Heart right ventricle (tissue), 16 donors: ENCODE measurements at regions not wholly inside any gene's neighbourhood (a gene's known extent, or its start where the extent isn't known, plus 50 kb on each side); places are given as distances from the start of the nearest gene placed in this dataset.

Experiments
- ATAC-seq, 8 donors: fragments of 200-7000 bp; cut with Tn5 transposase; one replicate each; pipeline ENCODE4 v1.9.1; 2020; ENCODE audit warnings: mild to moderate bottlenecking in 8 of 8, moderate library complexity in 8 of 8, moderate number of reproducible peaks in 1 of 8
- DNase-seq, 2 donors: peaks; one replicate each; pipeline ENCODE4 v3.0.0-alpha.2; 2020
- H3K27ac ChIP-seq, 10 donors: fragments of 200-600 bp; sonication (generic) in 2 of 10; one replicate each; pipeline versions ENCODE4 v1.5.0 to v1.8.0; 2020 to 2022; ENCODE audit warnings: mild to moderate bottlenecking in 3 of 10
- H3K27me3 ChIP-seq, 7 donors: fragments of 200-600 bp; one replicate each; pipeline ENCODE4 v1.8.0; 2021 to 2022; ENCODE audit warnings: mild to moderate bottlenecking in 2 of 7
- H3K36me3 ChIP-seq, 9 donors: fragments of 200-600 bp; sonication (generic) in 1 of 9; one replicate each; pipeline versions ENCODE4 v1.5.0 to v1.8.0; 2020 to 2022; ENCODE audit warnings: mild to moderate bottlenecking in 2 of 9
- H3K4me1 ChIP-seq, 9 donors: fragments of 200-600 bp; sonication (generic) in 1 of 9; one replicate each; pipeline versions ENCODE4 v1.5.0 to v1.8.0; 2020 to 2022; ENCODE audit warnings: mild to moderate bottlenecking in 4 of 9
- H3K4me3 ChIP-seq, 10 donors: fragments of 200-600 bp; sonication (generic) in 2 of 10; one replicate each; pipeline versions ENCODE4 v1.5.0 to v1.8.0; 2020 to 2022; ENCODE audit warnings: mild to moderate bottlenecking in 7 of 10, moderate library complexity in 2 of 10
- H3K9me3 ChIP-seq, 11 donors: fragments of 200-600 bp in 10 of 11; sonication (generic) in 2 of 11; one replicate each; pipeline versions ENCODE4 v1.5.0 to v1.8.0; 2013 to 2022; ENCODE audit warnings: mild to moderate bottlenecking in 2 of 11, control low read depth in 1 of 11, moderate library complexity in 1 of 11
- WGBS, 2 donors: extraction: QIAGEN DNeasy Blood & Tissue Kit; methylation state at CpG; one replicate each; pipeline ENCODE4 v1.1.7; 2013; ENCODE audit warnings: inconsistent platforms in 1 of 2; 5-methylcytosine and 5-hydroxymethylcytosine counted together
- intact Hi-C, 10 donors: fragments of 100-400 bp; cut with DNase I; formaldehyde crosslinking; loops; one replicate each; pipeline versions ENCODE4 v1.11.1 to v1.14.2; 2022
- TF ChIP-seq, protein P1 (sequence below), 9 donors: fragments of 200-600 bp; sonication (generic) in 2 of 9; IDR thresholded peaks; one replicate each; pipeline versions ENCODE4 v1.5.0 to v1.8.0; 2021 to 2022; ENCODE audit warnings: antibody characterized with exemption in 9 of 9, mild to moderate bottlenecking in 5 of 9, moderate library complexity in 1 of 9
- donor health status: Arrhythmogenic right ventricular cardiomyopathy.
- donor health status: ischemic (EF 13 %, LVEDD 7.1; RV severe dilation, severe dysfunction).
- donor health status: healthy with polysubstance abuse.
- donor health status: DM: no; HTN: yes; CAD: no.
- donor health status: DM: no; HTN: no; CAD: no.
- donor health status: ischemic (EF 25% LVEDD 6.9; RV normal size, moderate dysfunction).
- donor health status: ischemic (EF 25% LVEDD 5.7; RV mildly dilated, moderate dysfunction).
- donor health status: healthy.
- donor health status: DM: yes; HTN: yes; CAD: no.
- donor health status: Ischemic cardiomyopathy.
- donor health status: ischemic (EF 35%, LVEDD 5.7; RV mildly dilated, moderate dysfunction).
- donor health status: nonischemic (EF 11% LVEDD 7.7; RV severe dilation, severe dysfunction).
- donor health status: DM: yes; HTN: yes; CAD: no.
- donor health status: PGD.
- donor health status: ischemic (EF 29% LVEDD 5.4; RV normal size, mild dysfunction).
- donor health status: nonischemic (EF 23%, LVEDD 6.1; RV moderate dilation, normal function).

GRCh38 chr20:54704032-54704635, 228.7 kb downstream of the DOK5 start:
- no peak overlapping the region for H3K27ac ChIP-seq
- no peaks in the 10 kb centered on the region for H3K36me3 ChIP-seq
- ATAC-seq (no peak), DNase-seq (no peak)
- H3K9me3 ChIP-seq = peaks cover 0 to 6% (median 0%) of the 10 kb centered on the region in 11 donors
- TF ChIP-seq, protein P1, sequence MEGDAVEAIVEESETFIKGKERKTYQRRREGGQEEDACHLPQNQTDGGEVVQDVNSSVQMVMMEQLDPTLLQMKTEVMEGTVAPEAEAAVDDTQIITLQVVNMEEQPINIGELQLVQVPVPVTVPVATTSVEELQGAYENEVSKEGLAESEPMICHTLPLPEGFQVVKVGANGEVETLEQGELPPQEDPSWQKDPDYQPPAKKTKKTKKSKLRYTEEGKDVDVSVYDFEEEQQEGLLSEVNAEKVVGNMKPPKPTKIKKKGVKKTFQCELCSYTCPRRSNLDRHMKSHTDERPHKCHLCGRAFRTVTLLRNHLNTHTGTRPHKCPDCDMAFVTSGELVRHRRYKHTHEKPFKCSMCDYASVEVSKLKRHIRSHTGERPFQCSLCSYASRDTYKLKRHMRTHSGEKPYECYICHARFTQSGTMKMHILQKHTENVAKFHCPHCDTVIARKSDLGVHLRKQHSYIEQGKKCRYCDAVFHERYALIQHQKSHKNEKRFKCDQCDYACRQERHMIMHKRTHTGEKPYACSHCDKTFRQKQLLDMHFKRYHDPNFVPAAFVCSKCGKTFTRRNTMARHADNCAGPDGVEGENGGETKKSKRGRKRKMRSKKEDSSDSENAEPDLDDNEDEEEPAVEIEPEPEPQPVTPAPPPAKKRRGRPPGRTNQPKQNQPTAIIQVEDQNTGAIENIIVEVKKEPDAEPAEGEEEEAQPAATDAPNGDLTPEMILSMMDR (IDR thresholded peaks at IDR 0.05) = no peak
- H3K27me3 ChIP-seq = peaks cover 0 to 6% (median 0%) of the 10 kb centered on the region in 7 donors
- H3K4me3 ChIP-seq = no peak overlapping the region
- 82 to 84% methylated on average over 6 of the region's 6 CpGs for WGBS, 2 donors
- H3K4me1 ChIP-seq = no peaks in the 10 kb centered on the region
- intact Hi-C loops = no loop called here
